Left lung (tissue), 4 donors: ENCODE measurements at regions not wholly inside any gene's neighbourhood (a gene's known extent, or its start where the extent isn't known, plus 50 kb on each side); places are given as distances from the start of the nearest gene placed in this dataset.
"Not testable (repeated sequence)": the region's sequence is repeated elsewhere in the genome, so short reads cannot be mapped to it uniquely, and the experiment has no call there.

Experiments
- ATAC-seq: fragments of 200-7000 bp; cut with Tn5 transposase; one replicate; pipeline ENCODE4 v1.9.1; 2020; ENCODE audit warnings: moderate library complexity
- DNase-seq, 4 donors: peaks; one replicate each; pipeline ENCODE4 v3.0.0-alpha.2; 2013 to 2020
- H3K27ac ChIP-seq, 2 donors: fragments of 200-600 bp; sonication (generic) in 1 of 2; one replicate each; pipeline versions ENCODE4 v1.5.0 to v1.8.0; 2020 to 2021
- H3K27me3 ChIP-seq, 2 donors: fragments of 200-600 bp; sonication (generic) in 1 of 2; one replicate each; pipeline versions ENCODE4 v1.5.0 to v1.8.0; 2020 to 2021
- H3K36me3 ChIP-seq, 2 donors: fragments of 200-600 bp; sonication (generic) in 1 of 2; one replicate each; pipeline versions ENCODE4 v1.5.0 to v1.8.0; 2020 to 2021
- H3K4me1 ChIP-seq, 2 donors: fragments of 200-600 bp; one replicate each; pipeline ENCODE4 v1.8.0; 2021
- H3K4me3 ChIP-seq, 2 donors: fragments of 200-600 bp; sonication (generic) in 1 of 2; one replicate each; pipeline versions ENCODE4 v1.5.0 to v1.8.0; 2020 to 2021; ENCODE audit warnings: mild to moderate bottlenecking in 1 of 2
- H3K9me3 ChIP-seq, 2 donors: fragments of 200-600 bp; sonication (generic) in 1 of 2; one replicate each; pipeline versions ENCODE4 v1.5.0 to v1.8.0; 2020 to 2021
- intact Hi-C, 2 donors: fragments of 100-400 bp; cut with DNase I; formaldehyde crosslinking; loops; one replicate each; pipeline versions ENCODE4 v1.11.2 to v1.14.2; 2022
- TF ChIP-seq, protein P1 (sequence below), 2 donors: fragments of 200-600 bp; sonication (generic) in 1 of 2; IDR thresholded peaks; one replicate each; pipeline versions ENCODE4 v1.5.0 to v1.8.0; 2021; ENCODE audit warnings: antibody characterized with exemption in 2 of 2
- donor health status: DM: no; HTN: yes; CAD: no.
- donor health status: DM: no; HTN: no; CAD: no.

GRCh38 chr6:101181006-101181405 lies 212.5 kb upstream of the GRIK2 start:
- Histone ChIP-seq H3K27me3 (no peaks in the 10 kb centered on the region), H3K9me3 (peaks cover 0 to 2% of the 10 kb centered on the region in 2 donors), H3K36me3 (no peaks in the 10 kb centered on the region), H3K27ac (no peak overlapping the region), H3K4me3 (no peak overlapping the region), H3K4me1 (no peaks in the 10 kb centered on the region)
- intact Hi-C loops, result no loop called here
- ATAC-seq (no peak), DNase-seq (no peak)
- TF ChIP-seq, protein P1, sequence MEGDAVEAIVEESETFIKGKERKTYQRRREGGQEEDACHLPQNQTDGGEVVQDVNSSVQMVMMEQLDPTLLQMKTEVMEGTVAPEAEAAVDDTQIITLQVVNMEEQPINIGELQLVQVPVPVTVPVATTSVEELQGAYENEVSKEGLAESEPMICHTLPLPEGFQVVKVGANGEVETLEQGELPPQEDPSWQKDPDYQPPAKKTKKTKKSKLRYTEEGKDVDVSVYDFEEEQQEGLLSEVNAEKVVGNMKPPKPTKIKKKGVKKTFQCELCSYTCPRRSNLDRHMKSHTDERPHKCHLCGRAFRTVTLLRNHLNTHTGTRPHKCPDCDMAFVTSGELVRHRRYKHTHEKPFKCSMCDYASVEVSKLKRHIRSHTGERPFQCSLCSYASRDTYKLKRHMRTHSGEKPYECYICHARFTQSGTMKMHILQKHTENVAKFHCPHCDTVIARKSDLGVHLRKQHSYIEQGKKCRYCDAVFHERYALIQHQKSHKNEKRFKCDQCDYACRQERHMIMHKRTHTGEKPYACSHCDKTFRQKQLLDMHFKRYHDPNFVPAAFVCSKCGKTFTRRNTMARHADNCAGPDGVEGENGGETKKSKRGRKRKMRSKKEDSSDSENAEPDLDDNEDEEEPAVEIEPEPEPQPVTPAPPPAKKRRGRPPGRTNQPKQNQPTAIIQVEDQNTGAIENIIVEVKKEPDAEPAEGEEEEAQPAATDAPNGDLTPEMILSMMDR (IDR thresholded peaks at IDR 0.05), result no peak

DNA sequence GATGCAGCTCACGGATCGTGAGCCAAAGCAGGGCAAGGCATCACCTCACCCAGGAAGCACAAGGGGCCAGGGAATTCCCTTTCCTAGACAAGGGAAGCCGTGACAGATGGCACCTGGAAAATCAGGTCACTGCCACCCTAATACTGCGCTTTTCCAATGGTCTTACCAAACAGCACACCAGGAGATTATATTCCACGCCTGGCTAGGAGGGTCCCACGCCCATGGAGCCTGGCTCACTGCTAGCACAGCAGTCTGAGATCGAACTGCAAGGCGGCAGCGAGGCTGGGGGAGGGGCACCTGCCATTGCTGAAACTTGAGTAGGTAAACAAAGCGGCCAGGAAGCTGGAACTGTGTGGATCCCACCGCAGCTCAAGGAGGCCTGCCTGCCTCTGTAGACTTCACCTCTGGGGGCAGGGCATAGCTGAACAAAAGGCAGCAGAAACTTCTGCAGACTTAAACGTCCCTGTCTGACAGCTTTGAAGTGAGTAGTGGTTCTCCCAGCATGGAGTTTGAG lies 205.2 kb upstream of the GRIK2 start:
- H3K4me3 ChIP-seq, H3K4me1 ChIP-seq, H3K27ac ChIP-seq, ATAC-seq, intact Hi-C loops, H3K27me3 ChIP-seq, H3K36me3 ChIP-seq: not testable (repeated sequence)
- peaks cover 0 to 25% of the 10 kb centered on the region in 2 donors for H3K9me3 ChIP-seq
- DNase-seq, result peak in 1 of 4 donors; percentile 21

GRCh38 chr6:101195588-101195987 lies 197.9 kb upstream of the GRIK2 start:
- H3K36me3 ChIP-seq, result no peaks in the 10 kb centered on the region
- no peaks in the 10 kb centered on the region for H3K4me1 ChIP-seq
- no peaks in the 10 kb centered on the region for H3K27me3 ChIP-seq
- peaks cover 0 to 8% of the 10 kb centered on the region in 2 donors for H3K9me3 ChIP-seq
- ATAC-seq, result no peak
- H3K4me3 ChIP-seq, result no peak overlapping the region
- DNase-seq, result no peak
- intact Hi-C loops, result no loop called here
- no peak overlapping the region for H3K27ac ChIP-seq
- TF ChIP-seq, protein P1 (IDR thresholded peaks at IDR 0.05), result no peak

DNA sequence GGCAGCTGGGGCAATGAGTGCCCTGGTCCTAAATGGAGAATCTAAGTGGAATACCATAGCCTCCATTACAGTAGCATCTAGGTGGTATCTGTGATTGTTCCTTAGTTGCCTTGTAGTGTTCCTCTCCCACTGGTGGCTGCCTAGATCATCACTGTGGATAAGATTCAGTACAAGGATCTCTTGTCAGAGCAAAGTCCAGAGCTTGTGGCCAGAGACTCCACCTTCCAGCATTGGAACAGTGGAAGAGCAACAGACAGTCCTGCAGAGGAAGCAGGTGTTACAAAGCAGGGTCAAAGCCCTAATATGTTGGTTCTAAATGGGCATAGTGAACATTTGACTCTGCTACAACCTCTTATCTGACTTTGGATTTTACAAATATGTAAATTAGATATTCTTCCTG lies 194.1 kb upstream of the GRIK2 start:
- no peak for DNase-seq
- Histone ChIP-seq H3K4me1 (no peaks in the 10 kb centered on the region), H3K9me3 (no peaks in the 10 kb centered on the region), H3K27ac (no peak overlapping the region), H3K36me3 (no peaks in the 10 kb centered on the region), H3K4me3 (no peak overlapping the region), H3K27me3 (no peaks in the 10 kb centered on the region)
- no peak for ATAC-seq
- intact Hi-C loops, result no loop called here
- TF ChIP-seq, protein P1 (IDR thresholded peaks at IDR 0.05), result no peak

DNA sequence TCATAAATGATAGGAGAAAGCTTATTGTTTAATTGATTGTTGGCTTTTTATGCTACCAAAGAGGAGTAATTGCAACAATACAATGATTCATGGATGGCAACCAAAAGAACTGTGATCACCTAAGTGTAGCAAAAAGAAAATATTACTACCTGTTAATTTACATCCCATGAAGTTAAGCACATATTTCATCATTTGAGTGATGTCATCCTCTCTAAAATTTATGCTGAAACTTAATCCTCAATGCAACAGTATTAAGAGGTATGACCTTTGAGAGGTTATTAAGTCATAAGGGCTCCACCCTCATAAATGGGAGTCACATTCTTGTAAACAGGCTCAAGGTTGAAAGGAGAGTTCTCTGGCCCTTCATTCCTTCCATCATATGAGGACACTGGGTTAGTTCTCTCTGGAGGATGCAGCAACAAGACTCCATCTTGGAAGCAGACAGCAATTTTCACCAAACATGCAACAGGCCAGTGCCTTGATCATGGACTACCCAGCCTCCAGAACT lies 190.6 kb upstream of the GRIK2 start:
- TF ChIP-seq, protein P1 (IDR thresholded peaks at IDR 0.05), result no peak
- ATAC-seq, result no peak
- no peaks in the 10 kb centered on the region for H3K9me3 ChIP-seq
- H3K4me1 ChIP-seq, result no peaks in the 10 kb centered on the region
- H3K36me3 ChIP-seq, result no peaks in the 10 kb centered on the region
- intact Hi-C loops, result no loop called here
- H3K27me3 ChIP-seq, result no peaks in the 10 kb centered on the region
- no peak overlapping the region for H3K4me3 ChIP-seq
- DNase-seq, result no peak
- H3K27ac ChIP-seq, result no peak overlapping the region

DNA sequence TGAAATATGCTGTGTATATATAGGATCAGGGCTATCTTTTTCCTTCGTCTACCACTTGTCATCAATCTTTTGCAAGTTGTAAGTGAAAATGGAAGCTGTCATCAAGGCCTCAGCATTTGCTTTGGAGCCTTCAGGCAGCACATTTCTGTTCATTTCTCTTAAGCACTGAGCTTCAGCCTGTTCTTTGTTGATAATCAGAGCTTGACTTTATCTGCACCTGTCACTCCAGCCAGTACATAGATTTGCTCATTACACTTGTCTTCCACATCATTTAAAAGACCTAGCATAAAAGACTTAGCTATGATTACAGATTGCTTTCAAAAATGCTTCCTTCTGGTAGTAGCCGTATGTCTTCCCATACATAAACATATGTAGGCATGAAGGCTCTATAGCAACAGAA lies 189.8 kb upstream of the GRIK2 start:
- ATAC-seq (no peak), DNase-seq (no peak)
- no peak overlapping the region for H3K4me3 ChIP-seq
- TF ChIP-seq, protein P1 (IDR thresholded peaks at IDR 0.05), result no peak
- H3K27ac ChIP-seq, result no peak overlapping the region
- no peaks in the 10 kb centered on the region for H3K4me1 ChIP-seq
- H3K9me3 ChIP-seq, result no peaks in the 10 kb centered on the region
- no peaks in the 10 kb centered on the region for H3K27me3 ChIP-seq
- intact Hi-C loops, result no loop called here
- no peaks in the 10 kb centered on the region for H3K36me3 ChIP-seq
